ENCODE measurements at regions not wholly inside any gene's neighbourhood (a gene's known extent, or its start where the extent isn't known, plus 50 kb on each side); places are given as distances from the start of the nearest gene placed in this dataset.

GRCh38 chr1:80506216-80506615 is 1294.5 kb upstream of the ADGRL2 start:
- TF ChIP-seq POLR2A (IDR thresholded peaks at IDR 0.05) = no peak
- TF ChIP-seq CTCF (IDR thresholded peaks at IDR 0.05) = no peak

Data from prostate gland (tissue), 2 donors.